Astrocyte of the hippocampus (primary cell): ENCODE measurements at regions not wholly inside any gene's neighbourhood (a gene's known extent, or its start where the extent isn't known, plus 50 kb on each side); places are given as distances from the start of the nearest gene placed in this dataset.
A peak's percentile ranks its signal among the peaks of the same experiment; 100 is the strongest.
"Not testable (repeated sequence)": the region's sequence is repeated elsewhere in the genome, so short reads cannot be mapped to it uniquely, and the experiment has no call there.

Experiments used
- DNase-seq: peaks from one replicate; pipeline ENCODE4 v3.0.0; 2011; ENCODE audit warnings: low read depth, low spot score

GRCh38 chr1:99062192-99062591 lies 57.5 kb upstream of the PLPPR5 start:
- DNase-seq, result no peak

GRCh38 chr1:99069146-99069545 lies 64.5 kb upstream of the PLPPR5 start:
- DNase-seq, result no peak

- DNase-seq, result not testable (repeated sequence)
Observed at GRCh38 chr1:99078529-99078928, 73.9 kb upstream of the PLPPR5 start.

GRCh38 chr1:99082366-99082765 lies 77.7 kb upstream of the PLPPR5 start:
- DNase-seq, result no peak

- no peak for DNase-seq
Observed at GRCh38 chr1:99083338-99083737, 78.7 kb upstream of the PLPPR5 start.

- DNase-seq, result no peak
Observed at GRCh38 chr1:99084562-99084961, 79.9 kb upstream of the PLPPR5 start.

GRCh38 chr1:99086057-99086456 lies 81.4 kb upstream of the PLPPR5 start:
- DNase-seq, result no peak

GRCh38 chr1:99098589-99098988 lies 93.9 kb upstream of the PLPPR5 start:
- no peak for DNase-seq

- DNase-seq, result no peak
Observed at GRCh38 chr1:99106274-99106673, 101.6 kb upstream of the PLPPR5 start.

- DNase-seq, result no peak
Observed at GRCh38 chr1:99107680-99108079, 103.0 kb upstream of the PLPPR5 start.

GRCh38 chr1:99110140-99111041 lies 105.7 kb upstream of the PLPPR5 start:
- no peak for DNase-seq

GRCh38 chr1:99115231-99115630 lies 110.6 kb upstream of the PLPPR5 start:
- DNase-seq, result no peak

- DNase-seq, result peak; percentile 50
Observed at GRCh38 chr1:99119188-99119587, 114.5 kb upstream of the PLPPR5 start.

- DNase-seq, result no peak
Observed at GRCh38 chr1:99122039-99122438, 117.4 kb upstream of the PLPPR5 start.

GRCh38 chr1:99123936-99124335 lies 119.3 kb upstream of the PLPPR5 start:
- no peak for DNase-seq

GRCh38 chr1:99131546-99131945 lies 126.9 kb upstream of the PLPPR5 start:
- DNase-seq, result no peak

- DNase-seq, result no peak
Observed at GRCh38 chr1:99133756-99134500, 129.3 kb upstream of the PLPPR5 start.

GRCh38 chr1:99137554-99138206 lies 126.6 kb upstream of the PLPPR4 start:
- DNase-seq, result no peak

- DNase-seq, result no peak
Observed at GRCh38 chr1:99139876-99140275, 124.4 kb upstream of the PLPPR4 start.

- no peak for DNase-seq
Observed at GRCh38 chr1:99146129-99146848, 118.0 kb upstream of the PLPPR4 start.

- no peak for DNase-seq
Observed at GRCh38 chr1:99149952-99150351, 114.3 kb upstream of the PLPPR4 start.

- DNase-seq, result no peak
Observed at GRCh38 chr1:99152132-99152531, 112.2 kb upstream of the PLPPR4 start.
